HCEC 1CT (cell line): ENCODE measurements at regions not wholly inside any gene's neighbourhood (a gene's known extent, or its start where the extent isn't known, plus 50 kb on each side); places are given as distances from the start of the nearest gene placed in this dataset.
A peak's percentile ranks its signal among the peaks of the same experiment; 100 is the strongest.
"Not testable (repeated sequence)": the region's sequence is repeated elsewhere in the genome, so short reads cannot be mapped to it uniquely, and the experiment has no call there.

Experiments used
- DNase-seq: peaks from one replicate; pipeline ENCODE4 v3.0.0-alpha.2; 2017

- no peak for DNase-seq
These were observed 51.2 kb upstream of the SEC16B start for GRCh38 chr1:178020968-178021640.

- no peak for DNase-seq
These were observed 52.1 kb upstream of the SEC16B start for GRCh38 chr1:178021950-178022349.

- no peak for DNase-seq
These were observed 53.3 kb upstream of the SEC16B start for GRCh38 chr1:178023181-178023618.

GRCh38 chr1:178024504-178024903 is 54.6 kb upstream of the SEC16B start:
- no peak for DNase-seq

- no peak for DNase-seq
These were observed 55.9 kb upstream of the SEC16B start for GRCh38 chr1:178025613-178026356.

- DNase-seq, result no peak
These were observed 59.1 kb upstream of the SEC16B start for GRCh38 chr1:178028841-178029481.

- DNase-seq, result no peak
These were observed 60.6 kb upstream of the SEC16B start for GRCh38 chr1:178030467-178030866.

- peak; percentile 82 for DNase-seq
These were observed 62.0 kb upstream of the RASAL2 start for GRCh38 chr1:178031856-178032320.

GRCh38 chr1:178033019-178033418 is 60.9 kb upstream of the RASAL2 start:
- DNase-seq, result no peak

GRCh38 chr1:178034676-178035075 is 59.2 kb upstream of the RASAL2 start:
- no peak for DNase-seq

- DNase-seq, result no peak
These were observed 57.8 kb upstream of the RASAL2 start for GRCh38 chr1:178036090-178036489.

GRCh38 chr1:178037510-178038253 is 56.2 kb upstream of the RASAL2 start:
- DNase-seq, result no peak

GRCh38 chr1:178038372-178038771 is 55.5 kb upstream of the RASAL2 start:
- no peak for DNase-seq

- no peak for DNase-seq
These were observed 54.0 kb upstream of the RASAL2 start for GRCh38 chr1:178039891-178040290.

- DNase-seq, result not testable (repeated sequence)
These were observed 50.0 kb upstream of the RASAL2 start for GRCh38 chr1:178043940-178044339.
